Epithelial cell of esophagus (primary cell): ENCODE measurements at regions not wholly inside any gene's neighbourhood (a gene's known extent, or its start where the extent isn't known, plus 50 kb on each side); places are given as distances from the start of the nearest gene placed in this dataset.

Experiments used
- DNase-seq: peaks from one replicate; pipeline ENCODE4 v3.0.0; 2010; ENCODE audit warnings: low read depth
- H3K4me3 ChIP-seq: 2 replicates; pipeline ENCODE4 v1.5.1; 2011; ENCODE audit warnings: mild to moderate bottlenecking, low read length, control low read depth
- CTCF ChIP-seq: IDR thresholded peaks from 2 replicates; pipeline ENCODE4 v1.5.1; 2011; ENCODE audit warnings: low read depth, mild to moderate bottlenecking, low read length, control low read depth, inconsistent platforms; ENCODE audit not compliant: insufficient read depth; ENCODE audit errors: missing control alignments

DNA sequence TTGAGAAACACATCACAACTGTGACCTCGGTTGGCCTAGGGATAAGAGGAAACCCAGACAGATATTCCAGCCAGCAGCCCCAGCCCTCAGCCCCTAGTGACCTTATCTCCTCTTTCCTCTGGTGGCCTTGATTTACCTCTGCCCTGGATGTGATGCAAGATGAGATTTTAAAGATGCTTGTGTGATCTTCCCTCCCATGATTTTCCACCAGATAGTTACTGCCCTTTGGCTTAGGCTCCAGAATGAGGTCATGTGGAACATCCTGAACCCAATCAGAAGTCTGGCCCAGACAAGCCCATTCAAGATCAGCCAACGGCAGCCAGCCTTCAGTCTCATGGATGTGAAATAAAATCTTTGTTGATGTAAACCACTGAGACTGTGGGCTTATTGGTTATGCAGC is 104.0 kb downstream of the BANF2 start:
- TF ChIP-seq CTCF: no peak
- no peak for DNase-seq

DNA sequence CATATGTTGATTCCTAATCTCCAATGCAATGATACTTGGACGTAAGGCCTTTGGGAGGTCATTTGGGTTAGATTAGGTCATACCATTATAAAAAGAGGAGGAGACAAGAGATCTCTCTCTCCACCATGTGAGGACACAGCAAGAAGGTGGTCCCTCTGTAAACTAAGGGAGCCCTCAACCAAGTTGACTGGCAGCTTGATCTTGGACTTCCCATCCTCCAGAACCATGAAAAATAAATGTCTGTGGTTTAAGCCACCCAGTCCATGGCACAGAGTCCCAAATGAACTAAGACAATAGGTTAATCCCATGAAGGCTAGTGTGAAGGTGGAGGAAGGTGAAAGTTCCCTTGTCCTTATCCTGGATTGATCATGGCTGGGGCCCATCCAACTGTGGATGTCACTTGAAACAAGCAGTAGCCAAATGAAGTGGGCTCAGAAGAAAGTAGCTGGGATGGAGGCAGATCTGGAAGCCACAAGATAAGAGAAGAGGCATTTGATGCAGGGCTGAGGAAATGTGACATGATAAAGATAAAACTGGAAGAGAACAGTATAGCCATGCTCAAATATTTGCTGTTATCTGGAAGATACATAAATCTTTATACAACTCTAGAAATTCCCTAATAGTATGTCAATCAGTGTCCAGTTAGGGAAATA is 99.9 kb downstream of the BANF2 start:
- no peak overlapping the region for H3K4me3 ChIP-seq
- no peak for DNase-seq
- no peak for TF ChIP-seq CTCF

More for the DNA sequence above, 104.0 kb downstream of the BANF2 start:
- no peak overlapping the region for H3K4me3 ChIP-seq

DNA sequence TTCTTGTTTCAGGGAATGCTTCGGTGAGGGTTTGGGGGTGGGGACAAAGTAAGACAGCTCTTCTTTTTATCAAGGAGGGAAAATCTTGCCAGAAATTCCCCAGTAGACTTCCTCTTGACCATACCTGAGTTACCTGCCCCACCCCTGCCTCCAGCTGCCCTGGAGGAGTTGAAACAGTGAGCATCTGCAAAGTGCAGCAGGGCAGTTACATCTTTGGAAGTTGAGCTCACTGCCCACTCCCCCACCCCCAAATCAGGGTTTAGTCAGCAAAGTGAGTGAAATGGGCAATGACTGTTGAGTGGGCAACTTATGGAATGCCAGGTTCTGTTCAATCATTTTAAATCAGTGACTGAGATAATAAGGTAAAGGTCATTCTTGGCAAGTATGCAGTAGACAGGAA is 98.8 kb downstream of the BANF2 start:
- DNase-seq: no peak
- no peak overlapping the region for H3K4me3 ChIP-seq
- TF ChIP-seq CTCF: no peak

DNA sequence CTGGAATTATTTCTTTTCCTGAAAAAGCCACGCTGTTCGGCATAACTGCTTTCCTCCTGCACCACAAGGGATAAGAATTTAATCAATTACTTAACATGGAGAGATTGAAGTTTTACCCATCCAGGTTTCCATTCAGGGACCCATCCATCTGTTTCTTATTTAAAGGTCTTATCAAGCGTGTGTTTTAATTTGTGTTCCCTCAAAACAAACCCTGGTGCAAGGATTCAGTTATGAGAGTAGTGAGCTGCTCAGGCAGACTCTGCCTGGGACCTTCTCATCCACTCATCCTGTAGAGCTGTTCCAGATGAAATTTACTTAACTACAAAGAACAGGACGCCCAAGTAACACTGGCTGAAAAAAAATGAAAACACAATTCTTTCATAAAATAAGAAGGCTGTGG is 97.8 kb downstream of the BANF2 start:
- DNase-seq: no peak
- no peak overlapping the region for H3K4me3 ChIP-seq
- no peak for TF ChIP-seq CTCF

GRCh38 chr20:17797161-17797560 is 97.4 kb downstream of the BANF2 start:
- no peak for DNase-seq
- no peak for TF ChIP-seq CTCF
- no peak overlapping the region for H3K4me3 ChIP-seq

- peak; percentile 41 for DNase-seq
- no peak for TF ChIP-seq CTCF
Observed at GRCh38 chr20:17796091-17796563, 96.4 kb downstream of the BANF2 start.

GRCh38 chr20:17795501-17796071 is 95.8 kb downstream of the BANF2 start:
- H3K4me3 ChIP-seq: no peak overlapping the region
- DNase-seq: no peak
- no peak for TF ChIP-seq CTCF

More at GRCh38 chr20:17796091-17796563, 96.4 kb downstream of the BANF2 start:
- no peak overlapping the region for H3K4me3 ChIP-seq
